GM19023 (cell line): ENCODE measurements at regions not wholly inside any gene's neighbourhood (a gene's known extent, or its start where the extent isn't known, plus 50 kb on each side); places are given as distances from the start of the nearest gene placed in this dataset.
A peak's percentile ranks its signal among the peaks of the same experiment; 100 is the strongest.

Experiments
- ATAC-seq: cut with Tn5 transposase; IDR thresholded peaks from one replicate; pipeline ENCODE4 v1.9.1; 2021; ENCODE audit warnings: mild to moderate bottlenecking, moderate library complexity; ENCODE audit not compliant: unreplicated experiment

DNA sequence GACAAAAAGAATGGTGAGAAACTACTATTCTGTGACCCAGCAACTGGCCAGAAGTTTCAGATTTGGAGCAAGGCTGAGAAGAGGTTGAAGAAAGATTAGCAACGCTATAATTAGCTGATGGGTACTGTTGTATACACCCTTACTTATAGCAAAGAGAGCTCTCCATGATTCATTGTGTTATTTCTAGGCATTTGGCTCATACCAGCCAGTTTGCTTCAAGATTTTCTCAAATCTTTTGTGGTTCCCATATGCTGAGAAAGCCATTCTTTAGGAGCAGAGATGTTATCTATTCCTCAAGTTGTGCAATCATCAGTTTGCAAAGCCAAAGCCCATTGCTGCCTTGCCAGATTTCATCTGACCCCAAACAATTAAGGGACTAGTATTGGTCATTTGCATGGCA, 179.4 kb downstream of the ETS1 start:
- no peak for ATAC-seq

GRCh38 chr11:128405714-128406662, 181.4 kb downstream of the ETS1 start:
- peak; percentile 65 for ATAC-seq

DNA sequence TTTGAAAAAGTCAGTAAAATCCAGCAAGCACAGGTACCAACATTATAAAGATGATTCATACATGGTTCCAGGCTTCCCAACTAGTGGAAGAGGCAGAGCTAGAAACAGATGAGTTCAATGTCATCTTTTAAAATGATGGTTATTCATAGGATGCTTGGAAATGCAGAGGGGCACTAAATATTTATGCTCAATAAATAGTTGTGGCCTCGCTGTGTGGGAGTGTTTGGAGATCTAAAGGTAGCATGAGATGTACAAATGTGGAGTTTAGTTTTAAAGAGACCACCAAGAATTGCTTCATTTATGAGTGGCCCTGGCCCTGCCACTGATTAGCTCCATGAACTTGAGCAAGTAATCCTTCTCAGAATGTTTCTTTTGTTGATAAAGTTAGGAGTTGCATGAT, 182.2 kb downstream of the ETS1 start:
- ATAC-seq = no peak

DNA sequence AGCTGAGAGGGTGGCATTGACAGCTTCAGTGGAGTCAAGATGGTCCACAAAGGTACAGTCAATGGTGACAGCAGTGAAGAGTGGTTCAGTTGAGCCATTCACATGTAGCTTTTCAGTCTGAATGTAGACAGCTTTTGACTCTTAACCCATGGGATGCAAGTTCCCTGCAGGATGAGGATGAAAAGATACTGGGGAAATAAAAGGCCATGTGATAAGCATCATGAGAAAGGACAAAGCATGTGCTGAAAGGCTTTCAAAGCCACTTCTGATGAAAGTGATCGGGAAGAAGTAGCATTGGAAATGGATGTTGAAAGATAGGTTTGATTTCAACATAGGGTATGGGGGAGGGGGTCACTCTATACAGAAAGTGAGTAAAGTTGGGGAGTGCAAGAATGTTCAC, 182.9 kb downstream of the ETS1 start:
- ATAC-seq = no peak

- no peak for ATAC-seq
Observed at GRCh38 chr11:128400382-128401203, 186.8 kb downstream of the ETS1 start.

DNA sequence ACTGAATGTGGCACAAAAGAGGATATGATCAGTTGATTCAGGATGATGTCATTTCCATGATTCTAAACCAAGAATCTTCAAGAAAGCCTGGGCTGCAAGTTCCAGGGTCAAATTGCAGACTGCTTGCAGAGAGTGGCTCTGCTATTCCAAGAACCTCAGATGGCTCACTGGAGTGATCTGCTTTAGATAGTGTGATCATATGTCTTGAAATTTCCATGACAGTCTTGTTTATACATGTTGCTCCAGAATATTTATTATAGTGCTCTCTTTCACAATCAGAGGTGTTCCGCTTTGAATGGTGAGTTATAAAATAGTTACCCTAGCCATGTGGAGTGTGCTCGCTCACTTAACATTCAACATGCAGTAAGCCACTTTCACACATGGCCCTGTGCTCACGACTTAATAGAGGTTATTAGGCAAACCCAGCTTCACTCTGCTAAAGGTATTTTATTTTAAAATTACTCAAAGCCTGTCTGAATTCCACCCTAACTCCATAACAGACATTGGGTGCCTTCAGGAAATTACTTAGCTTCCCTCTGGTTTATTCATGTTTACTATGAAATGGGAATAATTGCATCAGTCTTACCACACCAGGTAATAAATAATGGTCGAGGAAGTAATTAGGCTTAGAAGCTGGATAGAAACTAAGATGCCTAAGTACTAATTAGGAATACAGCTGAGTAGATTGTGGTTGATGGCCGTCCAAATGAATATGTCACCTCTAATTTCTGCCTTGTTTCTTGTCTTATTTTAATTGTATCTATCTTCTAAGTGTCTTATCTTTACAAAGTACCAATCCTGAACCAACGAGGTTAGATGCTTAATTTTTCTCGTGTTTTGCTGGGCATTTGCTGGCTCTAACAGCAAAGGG, 187.9 kb downstream of the ETS1 start:
- no peak for ATAC-seq

DNA sequence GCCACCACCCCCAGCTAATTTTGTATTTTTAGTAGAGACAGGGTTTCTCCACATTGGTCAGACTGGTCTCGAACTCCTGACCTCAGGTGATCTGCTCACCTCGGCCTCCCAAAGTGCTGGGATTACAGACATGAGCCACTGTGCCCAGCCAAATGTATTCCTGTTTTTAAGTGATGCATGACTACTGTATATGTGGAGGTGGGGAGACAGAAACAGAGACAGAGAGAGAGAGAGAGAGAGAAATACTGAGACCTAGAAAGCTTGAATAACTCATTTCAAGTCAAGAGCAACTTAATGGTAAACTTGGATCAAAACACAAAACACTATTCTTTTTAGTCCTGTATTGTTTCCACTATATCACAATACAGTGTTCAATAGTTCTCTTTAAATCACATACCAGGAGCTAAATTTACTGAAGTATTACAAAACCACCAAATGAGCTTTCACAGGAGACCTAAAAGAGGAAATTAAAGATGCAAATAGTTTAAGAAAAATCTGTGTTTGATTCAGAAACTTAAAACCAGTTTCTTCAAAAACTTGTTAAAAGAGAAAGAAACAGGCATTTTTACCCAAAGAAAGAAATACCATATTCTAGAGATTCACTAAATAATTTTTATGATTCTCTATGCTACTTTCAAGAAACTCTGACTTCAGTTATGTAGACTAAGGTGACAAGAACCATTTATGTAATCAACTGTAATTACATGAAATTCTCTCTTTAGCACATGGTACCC, 188.7 kb downstream of the ETS1 start:
- ATAC-seq = no peak

DNA sequence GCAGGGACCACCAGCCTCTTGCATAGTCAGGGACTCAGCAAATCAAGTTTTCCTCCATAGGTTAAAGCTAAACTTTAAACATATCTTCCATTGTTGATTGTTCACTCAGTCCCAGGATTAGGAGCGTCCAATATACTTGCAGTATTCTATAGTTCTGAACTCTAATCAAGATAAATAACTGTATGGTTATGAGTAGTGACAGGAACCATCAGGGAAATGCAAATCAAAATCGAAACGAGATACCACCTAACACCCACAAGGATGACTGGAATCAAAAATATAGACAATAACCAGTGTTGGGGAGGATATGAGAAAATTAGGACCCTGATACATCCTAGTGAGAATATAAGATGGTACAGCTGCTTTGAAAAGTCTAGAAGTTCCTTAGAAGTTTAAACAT, 190.0 kb downstream of the ETS1 start:
- ATAC-seq = no peak

DNA sequence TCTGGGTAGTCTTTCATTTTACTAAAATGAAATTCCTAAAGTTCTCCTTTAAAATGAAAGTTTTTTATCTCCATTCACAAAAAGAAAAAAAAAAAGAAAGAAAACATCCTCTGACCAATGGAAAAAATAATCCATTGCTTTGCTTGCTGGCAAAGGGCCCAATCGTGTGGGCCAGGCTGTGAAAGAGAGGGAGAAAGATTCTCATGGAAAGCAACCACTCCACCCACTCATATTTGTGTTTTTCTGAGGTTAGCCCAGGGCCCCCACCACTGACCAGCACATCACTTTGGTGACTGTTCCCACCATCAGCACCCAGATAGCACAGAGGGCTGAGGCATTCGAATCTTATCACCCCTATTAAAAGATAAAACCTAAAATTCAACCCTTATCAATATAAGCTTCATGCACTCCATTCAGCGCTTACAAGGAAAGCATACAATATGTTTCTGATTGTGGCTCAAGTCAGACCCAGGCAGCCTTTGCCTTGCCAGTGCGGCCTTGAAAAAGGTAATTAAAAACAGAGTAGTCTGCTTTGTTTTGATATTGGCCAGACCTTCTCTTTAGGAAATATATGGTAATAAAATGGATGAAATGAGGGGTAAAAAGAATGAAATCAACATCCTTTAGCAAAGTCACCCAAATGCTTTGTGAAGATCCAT, 192.8 kb downstream of the ETS1 start:
- no peak for ATAC-seq

DNA sequence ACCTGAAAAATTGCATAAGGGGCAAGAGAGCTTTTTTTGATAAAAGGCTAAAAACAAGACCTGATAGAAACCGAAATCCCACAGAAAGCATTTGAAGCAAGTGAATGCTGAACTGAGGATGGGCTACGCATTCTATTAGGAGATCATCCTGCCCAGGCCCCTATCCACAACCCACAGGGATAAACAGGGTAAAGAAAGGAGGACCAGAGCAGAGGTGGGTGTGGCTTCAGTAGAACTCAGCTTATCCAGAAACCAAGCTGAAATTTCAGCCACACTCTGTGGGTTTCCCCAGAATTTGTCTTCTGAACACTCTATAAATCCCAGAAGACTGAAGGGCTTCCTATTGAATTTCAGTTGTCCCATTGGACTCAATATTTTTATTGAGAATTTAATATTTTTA, 195.1 kb downstream of the ETS1 start:
- no peak for ATAC-seq

GRCh38 chr11:128391811-128392210, 195.5 kb downstream of the ETS1 start:
- ATAC-seq = no peak

DNA sequence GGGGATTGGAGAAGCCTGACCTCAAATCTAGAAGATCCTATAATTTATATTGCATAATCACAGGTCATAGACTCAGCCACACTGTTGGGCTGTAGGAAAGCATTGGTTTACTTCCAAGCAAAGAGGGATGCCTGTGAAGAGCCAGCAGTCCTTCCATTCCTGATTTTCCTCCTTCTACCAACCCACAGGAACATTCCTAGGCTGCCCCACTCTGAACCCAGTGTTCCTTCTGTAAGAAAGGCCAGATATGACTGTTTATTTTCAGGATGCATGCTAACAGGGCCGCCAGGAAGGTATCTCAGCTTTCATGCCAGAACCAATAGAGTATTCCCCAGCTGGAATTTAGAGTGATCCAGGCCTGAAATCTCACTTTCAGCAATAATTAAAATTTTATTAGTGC, 197.1 kb downstream of the ETS1 start:
- no peak for ATAC-seq

DNA sequence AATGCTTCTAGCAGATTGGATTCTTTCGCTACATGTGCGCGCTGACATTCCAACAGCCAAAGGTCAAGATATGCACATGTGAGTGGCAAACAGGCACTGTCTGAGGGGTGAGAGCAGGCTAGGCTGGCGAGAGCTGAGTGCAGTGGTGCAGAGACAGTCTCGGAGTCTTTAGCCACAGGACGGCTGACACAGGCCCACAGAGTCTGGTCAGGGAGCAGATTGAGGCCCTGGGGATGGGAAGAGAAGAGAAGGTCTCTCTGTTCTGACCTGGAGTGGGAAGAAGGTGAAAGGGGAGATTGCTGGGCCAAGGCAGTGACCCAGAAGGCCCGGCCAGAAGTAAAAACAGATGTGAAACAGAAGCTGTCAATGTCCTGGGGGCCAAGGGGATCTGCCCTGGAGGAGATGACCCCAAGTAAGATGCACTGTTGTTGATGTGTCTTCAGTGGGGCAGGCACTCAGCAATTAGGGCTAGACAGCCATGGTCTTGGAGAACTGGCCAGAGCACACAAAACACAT, 197.8 kb downstream of the ETS1 start:
- ATAC-seq = no peak

- no peak for ATAC-seq
Observed at GRCh38 chr11:128388206-128388815, 199.0 kb downstream of the ETS1 start.

- ATAC-seq = no peak
Observed at GRCh38 chr11:128379587-128380580, 207.5 kb downstream of the ETS1 start.

- ATAC-seq = no peak
Observed at GRCh38 chr11:128375961-128376360, 211.4 kb downstream of the ETS1 start.

DNA sequence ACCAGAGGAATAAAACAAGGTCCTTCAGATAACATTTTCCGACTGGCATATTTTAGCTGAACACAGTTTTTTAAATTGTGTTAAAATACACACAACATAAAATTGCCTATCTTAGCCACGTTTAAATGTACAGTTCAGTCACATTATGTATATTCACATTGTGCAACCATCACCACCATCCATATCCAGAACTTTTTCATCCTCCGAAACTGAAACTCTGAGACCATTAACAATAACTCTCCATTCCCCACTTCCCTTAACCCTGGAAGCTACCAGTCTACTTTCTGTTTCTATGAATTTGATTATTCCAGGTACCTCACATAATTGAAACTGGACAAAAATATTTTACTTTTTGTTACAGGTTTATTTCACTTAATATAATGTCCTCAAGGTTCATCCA, 213.3 kb downstream of the ETS1 start:
- ATAC-seq = no peak

- ATAC-seq = no peak
Observed at GRCh38 chr11:128372977-128373376, 214.4 kb downstream of the ETS1 start.
